ENCODE measurements at regions not wholly inside any gene's neighbourhood (a gene's known extent, or its start where the extent isn't known, plus 50 kb on each side); places are given as distances from the start of the nearest gene placed in this dataset.
"Not testable (repeated sequence)": the region's sequence is repeated elsewhere in the genome, so short reads cannot be mapped to it uniquely, and the experiment has no call there.

GRCh38 chr1:201645000-201645399 lies 106.1 kb downstream of the NAV1 start:
- H2BK5ac ChIP-seq (ENCODE audit: low read depth, low read length, poor library complexity); H3K79me2 ChIP-seq (ENCODE audit: control insufficient read depth, insufficient read depth, low read length, poor library complexity); H4K12ac ChIP-seq (ENCODE audit: low read depth, low read length); H4K91ac ChIP-seq (ENCODE audit: low read depth, low read length); H3K4ac ChIP-seq (ENCODE audit: low read depth, low read length); H3K9ac ChIP-seq (ENCODE audit: low read length); H3K23ac ChIP-seq (ENCODE audit: low read length); DNase-seq; H3K14ac ChIP-seq (ENCODE audit: low read length); H2BK120ac ChIP-seq (ENCODE audit: insufficient read depth, low read length, poor library complexity); H3K27ac ChIP-seq (ENCODE audit: low read depth, low read length); H3K18ac ChIP-seq (ENCODE audit: low read length); H3K4me2 ChIP-seq (ENCODE audit: low read length); H4K8ac ChIP-seq (ENCODE audit: low read depth, low read length); H3K9me3 ChIP-seq (ENCODE audit: insufficient read depth, low read depth, low read length); H2AK5ac ChIP-seq (ENCODE audit: low read length); H3K4me3 ChIP-seq (ENCODE audit: low read depth, low read length); H3K27me3 ChIP-seq (ENCODE audit: insufficient read depth, low read length); H3K79me1 ChIP-seq (ENCODE audit: low read length); H2AFZ ChIP-seq (ENCODE audit: insufficient read depth, low read length, poor library complexity); H2BK12ac ChIP-seq (ENCODE audit: low read length): not testable (repeated sequence)
- Histone ChIP-seq H3K4me1 (ENCODE audit: control insufficient read depth in 1 of 2, insufficient read depth in 2 of 2, low read length in 2 of 2) (peaks cover 14 to 16% of the 10 kb centered on the region in 2 experiments), H3K36me3 (ENCODE audit: control insufficient read depth in 1 of 2, insufficient read depth in 2 of 2, low read length in 2 of 2) (peaks cover 18 to 24% of the 10 kb centered on the region in 2 experiments)
- WGBS (ENCODE audit: extremely low coverage, insufficient coverage, insufficient read length), result no CpG with 5 or more reads among the region's 6 CpGs

- H2AFZ ChIP-seq (ENCODE audit: insufficient read depth, low read length, poor library complexity), result no peak overlapping the region
- H2AK5ac ChIP-seq (ENCODE audit: low read length), result no peak overlapping the region
- no peak overlapping the region for H3K23ac ChIP-seq (ENCODE audit: low read length)
These were observed 107.0 kb downstream of the NAV1 start for GRCh38 chr1:201645956-201646355.

GRCh38 chr1:201646411-201647022 lies 107.6 kb downstream of the NAV1 start:
- H3K4me3 ChIP-seq (ENCODE audit: low read depth, low read length), result no peak overlapping the region
- peaks cover 2% of the 10 kb centered on the region for H3K79me1 ChIP-seq (ENCODE audit: low read length)
- no peak for DNase-seq

More at GRCh38 chr1:201645956-201646355, 107.0 kb downstream of the NAV1 start:
- no peak overlapping the region for H3K9ac ChIP-seq (ENCODE audit: low read length)
- no peak overlapping the region for H2BK12ac ChIP-seq (ENCODE audit: low read length)
- peaks cover 2% of the 10 kb centered on the region for H3K79me2 ChIP-seq (ENCODE audit: control insufficient read depth, insufficient read depth, low read length, poor library complexity)
- no peak overlapping the region for H2BK5ac ChIP-seq (ENCODE audit: low read depth, low read length, poor library complexity)
- no peak overlapping the region for H4K8ac ChIP-seq (ENCODE audit: low read depth, low read length)
- H3K4me1 ChIP-seq (ENCODE audit: control insufficient read depth in 1 of 2, insufficient read depth in 2 of 2, low read length in 2 of 2), result peaks cover 21 to 23% of the 10 kb centered on the region in 2 experiments
- H3K27me3 ChIP-seq (ENCODE audit: insufficient read depth, low read length), result peaks cover 7% of the 10 kb centered on the region
- H3K27ac ChIP-seq (ENCODE audit: low read depth, low read length), result no peak overlapping the region
- H3K79me1 ChIP-seq (ENCODE audit: low read length), result peaks cover 2% of the 10 kb centered on the region
- no peak overlapping the region for H4K12ac ChIP-seq (ENCODE audit: low read depth, low read length)
- no peak overlapping the region for H3K14ac ChIP-seq (ENCODE audit: low read length)
- H3K4ac ChIP-seq (ENCODE audit: low read depth, low read length), result no peak overlapping the region
- H4K91ac ChIP-seq (ENCODE audit: low read depth, low read length), result no peak overlapping the region
- H3K4me2 ChIP-seq (ENCODE audit: low read length), result no peak overlapping the region
- DNase-seq, result no peak
- peaks cover 2% of the 10 kb centered on the region for H3K9me3 ChIP-seq (ENCODE audit: insufficient read depth, low read depth, low read length)
- WGBS (ENCODE audit: extremely low coverage, insufficient coverage, insufficient read length), result no CpG with 5 or more reads among the region's 3 CpGs
- H2BK120ac ChIP-seq (ENCODE audit: insufficient read depth, low read length, poor library complexity), result no peak overlapping the region
- no peak overlapping the region for H3K4me3 ChIP-seq (ENCODE audit: low read depth, low read length)
- H3K36me3 ChIP-seq (ENCODE audit: control insufficient read depth in 1 of 2, insufficient read depth in 2 of 2, low read length in 2 of 2), result peaks cover 15 to 16% of the 10 kb centered on the region in 2 experiments
- H3K18ac ChIP-seq (ENCODE audit: low read length), result no peak overlapping the region

GRCh38 chr1:201647094-201647493 lies 108.2 kb downstream of the NAV1 start:
- Histone ChIP-seq H3K23ac (ENCODE audit: low read length) (no peak overlapping the region), H3K9me3 (ENCODE audit: insufficient read depth, low read depth, low read length) (peaks cover 2% of the 10 kb centered on the region), H2BK12ac (ENCODE audit: low read length) (no peak overlapping the region), H3K27me3 (ENCODE audit: insufficient read depth, low read length) (peaks cover 7% of the 10 kb centered on the region), H2AFZ (ENCODE audit: insufficient read depth, low read length, poor library complexity) (no peak overlapping the region), H3K36me3 (ENCODE audit: control insufficient read depth in 1 of 2, insufficient read depth in 2 of 2, low read length in 2 of 2) (peaks cover 12 to 13% of the 10 kb centered on the region in 2 experiments), H3K4ac (ENCODE audit: low read depth, low read length) (no peak overlapping the region), H4K12ac (ENCODE audit: low read depth, low read length) (no peak overlapping the region), H3K79me1 (ENCODE audit: low read length) (peaks cover 2% of the 10 kb centered on the region), H3K79me2 (ENCODE audit: control insufficient read depth, insufficient read depth, low read length, poor library complexity) (peaks cover 2% of the 10 kb centered on the region), H3K27ac (ENCODE audit: low read depth, low read length) (no peak overlapping the region), H4K91ac (ENCODE audit: low read depth, low read length) (no peak overlapping the region), H3K14ac (ENCODE audit: low read length) (no peak overlapping the region), H3K18ac (ENCODE audit: low read length) (no peak overlapping the region), H3K4me1 (ENCODE audit: control insufficient read depth in 1 of 2, insufficient read depth in 2 of 2, low read length in 2 of 2) (peaks cover 21 to 23% of the 10 kb centered on the region in 2 experiments), H3K4me3 (ENCODE audit: low read depth, low read length) (no peak overlapping the region), H2BK5ac (ENCODE audit: low read depth, low read length, poor library complexity) (no peak overlapping the region), H2AK5ac (ENCODE audit: low read length) (no peak overlapping the region), H4K8ac (ENCODE audit: low read depth, low read length) (no peak overlapping the region), H2BK120ac (ENCODE audit: insufficient read depth, low read length, poor library complexity) (no peak overlapping the region), H3K9ac (ENCODE audit: low read length) (no peak overlapping the region), H3K4me2 (ENCODE audit: low read length) (no peak overlapping the region)
- DNase-seq, result no peak

More at GRCh38 chr1:201646411-201647022, 107.6 kb downstream of the NAV1 start:
- Histone ChIP-seq H3K27me3 (ENCODE audit: insufficient read depth, low read length) (peaks cover 7% of the 10 kb centered on the region), H3K4ac (ENCODE audit: low read depth, low read length) (no peak overlapping the region), H2AFZ (ENCODE audit: insufficient read depth, low read length, poor library complexity) (no peak overlapping the region), H3K9ac (ENCODE audit: low read length) (no peak overlapping the region), H4K91ac (ENCODE audit: low read depth, low read length) (no peak overlapping the region), H3K9me3 (ENCODE audit: insufficient read depth, low read depth, low read length) (peaks cover 2% of the 10 kb centered on the region), H2BK12ac (ENCODE audit: low read length) (no peak overlapping the region), H3K36me3 (ENCODE audit: control insufficient read depth in 1 of 2, insufficient read depth in 2 of 2, low read length in 2 of 2) (peaks cover 12 to 13% of the 10 kb centered on the region in 2 experiments), H2BK120ac (ENCODE audit: insufficient read depth, low read length, poor library complexity) (no peak overlapping the region), H2AK5ac (ENCODE audit: low read length) (no peak overlapping the region), H4K8ac (ENCODE audit: low read depth, low read length) (no peak overlapping the region), H3K18ac (ENCODE audit: low read length) (no peak overlapping the region), H3K4me2 (ENCODE audit: low read length) (no peak overlapping the region), H4K12ac (ENCODE audit: low read depth, low read length) (no peak overlapping the region), H2BK5ac (ENCODE audit: low read depth, low read length, poor library complexity) (no peak overlapping the region), H3K27ac (ENCODE audit: low read depth, low read length) (no peak overlapping the region), H3K4me1 (ENCODE audit: control insufficient read depth in 1 of 2, insufficient read depth in 2 of 2, low read length in 2 of 2) (peaks cover 21 to 23% of the 10 kb centered on the region in 2 experiments), H3K23ac (ENCODE audit: low read length) (no peak overlapping the region), H3K79me2 (ENCODE audit: control insufficient read depth, insufficient read depth, low read length, poor library complexity) (peaks cover 2% of the 10 kb centered on the region), H3K14ac (ENCODE audit: low read length) (no peak overlapping the region)
- WGBS (ENCODE audit: extremely low coverage, insufficient coverage, insufficient read length), result no CpG with 5 or more reads among the region's 8 CpGs
